Effector memory CD4-positive, alpha-beta T cell (primary cell): ENCODE measurements at regions not wholly inside any gene's neighbourhood (a gene's known extent, or its start where the extent isn't known, plus 50 kb on each side); places are given as distances from the start of the nearest gene placed in this dataset.

Experiments
- DNase-seq, 3 donors: peaks; one replicate each; pipeline ENCODE4 v3.0.0-alpha.2; 2020
- H3K27ac ChIP-seq: 2 replicates; pipeline ENCODE4 v1.7.0; 2013; ENCODE audit warnings: mild to moderate bottlenecking, low read length, moderate library complexity; ENCODE audit not compliant: insufficient read depth, poor library complexity, severe bottlenecking
- H3K27me3 ChIP-seq: replicated peaks from 2 replicates; pipeline ENCODE4 v1.7.0; 2013; ENCODE audit warnings: mild to moderate bottlenecking, low read length; ENCODE audit not compliant: insufficient read depth, control insufficient read depth, poor library complexity, severe bottlenecking
- H3K36me3 ChIP-seq: 2 replicates; pipeline ENCODE4 v1.7.0; 2013; ENCODE audit warnings: mild to moderate bottlenecking, low read length, moderate library complexity; ENCODE audit not compliant: control insufficient read depth, insufficient read depth
- H3K4me1 ChIP-seq: 2 replicates; pipeline ENCODE4 v1.7.0; 2013; ENCODE audit warnings: low read length, mild to moderate bottlenecking; ENCODE audit not compliant: control insufficient read depth, insufficient read depth, poor library complexity, severe bottlenecking
- H3K4me3 ChIP-seq: 2 replicates; pipeline ENCODE4 v1.7.0; 2013; ENCODE audit warnings: low read length, low read depth, mild to moderate bottlenecking; ENCODE audit not compliant: insufficient read depth, poor library complexity, severe bottlenecking
- H3K9me3 ChIP-seq: 2 replicates; pipeline ENCODE4 v1.7.0; 2013; ENCODE audit warnings: mild to moderate bottlenecking, low read length, moderate library complexity; ENCODE audit not compliant: control insufficient read depth

- Histone ChIP-seq H3K27ac (no peak overlapping the region), H3K36me3 (no peaks in the 10 kb centered on the region), H3K27me3 (no peaks in the 10 kb centered on the region), H3K4me1 (peaks cover 8% of the 10 kb centered on the region), H3K4me3 (no peak overlapping the region), H3K9me3 (no peaks in the 10 kb centered on the region)
- no peak for DNase-seq
Observed at GRCh38 chr4:17327591-17327990, 184.3 kb downstream of the QDPR start.

- Histone ChIP-seq H3K9me3 (no peaks in the 10 kb centered on the region), H3K27me3 (no peaks in the 10 kb centered on the region), H3K4me3 (no peak overlapping the region), H3K36me3 (no peaks in the 10 kb centered on the region), H3K27ac (no peak overlapping the region), H3K4me1 (peaks cover 8% of the 10 kb centered on the region)
- DNase-seq: no peak
Observed at GRCh38 chr4:17326756-17327155, 185.1 kb downstream of the QDPR start.

GRCh38 chr4:17325098-17325497, 186.8 kb downstream of the QDPR start:
- no peak for DNase-seq
- Histone ChIP-seq H3K36me3 (no peaks in the 10 kb centered on the region), H3K27ac (no peak overlapping the region), H3K4me1 (peaks cover 8% of the 10 kb centered on the region), H3K4me3 (no peak overlapping the region), H3K9me3 (no peaks in the 10 kb centered on the region), H3K27me3 (no peaks in the 10 kb centered on the region)

GRCh38 chr4:17324386-17324830, 187.5 kb downstream of the QDPR start:
- peak in 1 of 3 donors; percentile 6 for DNase-seq
- peak overlapping the region; percentile 3 for H3K4me3 ChIP-seq

GRCh38 chr4:17323554-17324385, 188.1 kb downstream of the QDPR start:
- peaks cover 8% of the 10 kb centered on the region for H3K4me1 ChIP-seq
- no peak for DNase-seq
- no peaks in the 10 kb centered on the region for H3K36me3 ChIP-seq
- no peak overlapping the region for H3K4me3 ChIP-seq
- no peak overlapping the region for H3K27ac ChIP-seq
- no peaks in the 10 kb centered on the region for H3K27me3 ChIP-seq
- no peaks in the 10 kb centered on the region for H3K9me3 ChIP-seq

More at GRCh38 chr4:17324386-17324830, 187.5 kb downstream of the QDPR start:
- H3K27me3 ChIP-seq: no peaks in the 10 kb centered on the region
- no peaks in the 10 kb centered on the region for H3K36me3 ChIP-seq
- no peaks in the 10 kb centered on the region for H3K9me3 ChIP-seq
- no peak overlapping the region for H3K27ac ChIP-seq
- H3K4me1 ChIP-seq: peaks cover 8% of the 10 kb centered on the region

- no peak for DNase-seq
Observed at GRCh38 chr4:17322514-17322913, 189.4 kb downstream of the QDPR start.

GRCh38 chr4:17320046-17320445, 191.8 kb downstream of the QDPR start:
- Histone ChIP-seq H3K4me1 (peaks cover 8% of the 10 kb centered on the region), H3K36me3 (no peaks in the 10 kb centered on the region), H3K27me3 (no peaks in the 10 kb centered on the region), H3K9me3 (no peaks in the 10 kb centered on the region), H3K4me3 (no peak overlapping the region), H3K27ac (no peak overlapping the region)
- DNase-seq: no peak

More at GRCh38 chr4:17322514-17322913, 189.4 kb downstream of the QDPR start:
- no peaks in the 10 kb centered on the region for H3K27me3 ChIP-seq
- no peak overlapping the region for H3K4me3 ChIP-seq
- H3K27ac ChIP-seq: no peak overlapping the region
- H3K36me3 ChIP-seq: no peaks in the 10 kb centered on the region
- no peaks in the 10 kb centered on the region for H3K9me3 ChIP-seq
- H3K4me1 ChIP-seq: peaks cover 8% of the 10 kb centered on the region

- H3K27me3 ChIP-seq: no peaks in the 10 kb centered on the region
- no peak for DNase-seq
- H3K4me1 ChIP-seq: no peaks in the 10 kb centered on the region
- H3K27ac ChIP-seq: no peak overlapping the region
- no peak overlapping the region for H3K4me3 ChIP-seq
- H3K9me3 ChIP-seq: no peaks in the 10 kb centered on the region
- no peaks in the 10 kb centered on the region for H3K36me3 ChIP-seq
Observed at GRCh38 chr4:17317526-17317925, 194.4 kb downstream of the QDPR start.

- Histone ChIP-seq H3K27me3 (no peaks in the 10 kb centered on the region), H3K4me3 (no peak overlapping the region), H3K4me1 (no peaks in the 10 kb centered on the region), H3K36me3 (no peaks in the 10 kb centered on the region), H3K9me3 (no peaks in the 10 kb centered on the region), H3K27ac (no peak overlapping the region)
- no peak for DNase-seq
Observed at GRCh38 chr4:17316566-17316965, 195.3 kb downstream of the QDPR start.

GRCh38 chr4:17315459-17315858, 196.4 kb downstream of the QDPR start:
- H3K4me3 ChIP-seq: no peak overlapping the region
- no peak for DNase-seq

More at GRCh38 chr4:17315459-17315858, 196.4 kb downstream of the QDPR start:
- Histone ChIP-seq H3K4me1 (no peaks in the 10 kb centered on the region), H3K27me3 (no peaks in the 10 kb centered on the region), H3K36me3 (no peaks in the 10 kb centered on the region), H3K9me3 (no peaks in the 10 kb centered on the region), H3K27ac (no peak overlapping the region)
